Left cardiac atrium (tissue), 4 donors: ENCODE measurements at regions not wholly inside any gene's neighbourhood (a gene's known extent, or its start where the extent isn't known, plus 50 kb on each side); places are given as distances from the start of the nearest gene placed in this dataset.
"Not testable (repeated sequence)": the region's sequence is repeated elsewhere in the genome, so short reads cannot be mapped to it uniquely, and the experiment has no call there.

Source experiments
- ATAC-seq, 2 donors: fragments of 200-7000 bp; cut with Tn5 transposase; one replicate each; pipeline ENCODE4 v1.9.1; 2020; ENCODE audit warnings: mild to moderate bottlenecking in 2 of 2, moderate library complexity in 2 of 2
- DNase-seq: peaks from one replicate; pipeline ENCODE4 v3.0.0-alpha.2; 2020
- intact Hi-C, 2 donors: fragments of 100-400 bp; cut with DNase I; formaldehyde crosslinking; loops; one replicate each; pipeline versions ENCODE4 v1.14.1 to v1.15.1; 2022 to 2023
- donor health status: DM: no; HTN: yes; CAD: no.
- donor health status: DM: no; HTN: yes; CAD: no; lungs with severe emphysema.
- donor health status: DM: yes; HTN: yes; CAD: no.
- donor health status: Dilated cardiomyopathy.

DNA sequence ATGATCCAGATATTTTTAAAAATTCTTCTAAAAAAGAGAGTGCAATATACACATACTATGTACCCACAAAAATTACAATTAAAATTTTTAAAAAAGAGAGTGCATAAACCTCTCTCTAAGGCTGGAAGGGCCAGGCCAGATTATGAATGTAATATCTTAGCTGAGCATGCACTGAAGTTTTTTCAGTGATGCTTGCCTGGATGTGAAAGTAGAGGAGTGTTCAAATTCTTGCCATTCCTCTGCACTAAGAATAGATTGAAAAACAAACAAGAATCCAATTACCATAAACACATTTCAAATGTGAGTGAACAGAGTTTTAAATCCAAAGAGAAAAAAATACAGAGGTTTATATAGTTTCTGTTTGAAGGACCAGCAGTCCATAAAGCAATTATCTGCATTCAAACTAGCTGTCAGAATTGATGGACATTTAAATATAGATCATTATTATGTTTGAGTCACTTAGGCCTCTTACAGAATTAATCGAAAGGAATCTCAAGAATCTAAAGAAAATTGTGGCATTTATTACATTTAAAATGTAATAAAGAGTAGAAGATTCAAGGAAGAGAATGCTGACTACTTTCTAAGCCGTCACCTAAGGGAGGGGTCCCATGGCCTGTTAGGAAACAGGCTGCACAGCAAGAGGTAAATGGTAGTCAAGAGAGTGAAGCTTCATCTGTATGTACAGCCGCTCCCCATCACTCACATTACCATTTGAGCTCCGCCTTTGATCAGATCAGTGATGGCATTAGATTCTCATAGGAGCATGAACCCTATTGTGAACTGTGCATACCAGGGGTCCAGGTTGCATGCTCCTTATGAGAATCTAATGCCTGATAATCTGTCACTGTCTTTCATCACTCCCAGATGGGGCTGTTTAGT is 159.3 kb upstream of the MDFIC2 start:
- intact Hi-C loops: no loop called here
- no peak for DNase-seq
- ATAC-seq: no peak

DNA sequence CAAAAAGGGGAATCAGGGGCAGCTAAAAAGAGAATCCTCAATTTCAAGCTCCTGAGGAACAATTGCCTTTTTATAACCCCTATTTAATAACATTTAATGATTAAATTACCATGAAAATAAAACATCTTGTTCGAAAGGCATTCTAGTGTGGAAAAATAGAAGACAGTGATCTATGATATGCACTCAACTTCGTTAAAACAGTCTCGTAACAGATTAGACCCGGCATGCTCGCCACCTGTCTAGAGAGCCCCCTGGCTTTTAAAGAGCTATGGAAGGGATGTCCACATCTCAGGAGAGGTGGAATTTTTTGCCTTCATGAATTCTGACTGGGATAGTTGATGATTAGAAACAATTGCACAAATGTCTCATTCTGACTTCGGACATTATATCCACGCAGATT is 153.7 kb upstream of the MDFIC2 start:
- no peak for DNase-seq
- intact Hi-C loops: no loop called here
- no peak for ATAC-seq

DNA sequence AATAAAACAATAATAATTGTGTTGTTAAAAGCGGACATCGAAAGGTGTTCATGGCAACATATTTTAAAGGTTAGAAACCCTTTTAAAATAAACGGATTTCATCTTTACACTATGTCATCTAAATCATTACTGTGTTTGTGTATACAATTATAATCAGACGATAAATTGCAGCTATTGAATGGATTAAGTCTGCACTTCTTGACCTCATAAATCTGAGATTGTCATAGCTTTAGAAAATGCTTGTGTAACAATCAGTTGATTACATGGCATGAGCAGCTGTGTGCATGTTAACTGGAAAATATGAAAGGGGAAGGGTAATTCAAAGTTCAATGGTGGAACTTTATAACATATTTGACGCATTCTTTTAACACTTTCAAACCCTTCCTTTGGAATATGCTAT is 152.4 kb upstream of the MDFIC2 start:
- DNase-seq (no peak), ATAC-seq (no peak)
- intact Hi-C loops: no loop called here

DNA sequence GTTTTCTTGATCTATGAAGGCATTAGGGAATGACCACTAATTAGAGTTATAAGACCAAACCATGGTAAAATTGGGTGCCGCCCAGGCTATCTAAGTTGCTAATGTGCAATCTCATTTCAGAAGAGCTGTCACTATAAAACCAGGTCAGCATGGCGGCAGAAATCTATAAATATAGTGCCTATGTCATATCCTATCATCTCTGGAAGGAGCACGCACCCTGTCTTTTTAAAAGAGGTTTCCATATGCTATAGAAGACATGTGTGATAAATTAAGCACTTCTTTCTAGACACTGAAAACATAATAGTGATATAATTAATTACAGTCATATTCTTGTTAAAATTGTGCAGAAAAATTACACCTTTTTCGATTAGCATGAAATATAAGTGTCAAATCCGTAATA is 152.0 kb upstream of the MDFIC2 start:
- ATAC-seq (no peak), DNase-seq (no peak)
- intact Hi-C loops: no loop called here

DNA sequence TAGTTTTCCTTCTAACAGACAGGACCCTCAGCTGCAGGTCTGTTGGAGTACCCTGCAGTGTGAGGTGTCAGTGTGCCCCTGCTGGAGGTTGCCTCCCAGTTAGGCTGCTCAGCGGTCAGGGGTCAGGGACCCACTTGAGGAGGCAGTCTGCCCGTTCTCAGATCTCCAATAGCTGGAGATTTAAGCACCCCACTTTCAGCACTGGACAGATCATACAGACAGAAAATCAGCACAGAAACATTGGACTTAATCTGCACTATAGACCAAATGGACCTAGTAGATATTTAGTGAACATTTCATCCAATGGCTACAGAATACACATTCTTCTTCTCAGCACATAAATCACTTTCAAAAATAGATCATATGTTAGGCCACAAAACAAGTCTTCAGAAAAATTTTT is 137.8 kb upstream of the MDFIC2 start:
- DNase-seq, intact Hi-C loops, ATAC-seq: not testable (repeated sequence)

DNA sequence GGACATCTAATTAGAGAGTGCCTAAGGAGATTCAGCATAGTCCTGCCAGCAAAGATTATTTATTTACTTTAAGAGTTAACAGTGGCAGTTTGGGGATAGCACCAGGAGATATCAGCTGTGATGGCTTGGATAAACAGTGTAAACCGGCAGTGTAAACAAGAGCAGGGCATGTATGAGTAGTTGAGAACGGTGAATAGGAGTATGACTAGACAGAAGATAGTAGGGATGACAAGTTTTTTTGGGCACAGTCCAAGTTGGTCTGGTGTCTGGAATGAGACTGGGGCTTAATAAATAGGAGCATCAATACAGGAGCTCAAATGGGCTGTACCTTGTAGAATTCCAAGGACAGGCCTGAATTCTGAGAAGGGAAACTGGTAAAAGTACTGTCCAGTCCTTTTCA is 123.0 kb upstream of the MDFIC2 start:
- DNase-seq, intact Hi-C loops, ATAC-seq: not testable (repeated sequence)

DNA sequence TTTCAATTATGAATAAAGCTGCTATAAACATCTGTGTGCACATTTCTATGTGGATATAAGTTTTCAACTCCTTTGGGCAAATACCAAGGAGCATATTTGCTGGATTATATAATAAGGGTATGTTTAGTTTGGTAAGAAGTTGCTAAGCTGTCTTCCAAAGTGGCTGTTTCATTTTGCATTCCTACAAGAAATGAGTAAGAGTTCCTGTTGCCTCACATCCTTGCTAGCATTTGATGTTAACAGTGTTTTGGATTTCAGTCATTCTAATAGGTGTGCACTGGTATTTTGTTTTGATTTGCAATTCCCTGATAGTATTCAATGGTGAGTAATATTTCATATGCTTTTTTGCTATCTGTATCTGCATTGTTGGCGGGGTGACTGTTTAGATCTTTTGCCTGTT is 120.7 kb upstream of the MDFIC2 start:
- ATAC-seq (no peak), DNase-seq (no peak)
- intact Hi-C loops: no loop called here

DNA sequence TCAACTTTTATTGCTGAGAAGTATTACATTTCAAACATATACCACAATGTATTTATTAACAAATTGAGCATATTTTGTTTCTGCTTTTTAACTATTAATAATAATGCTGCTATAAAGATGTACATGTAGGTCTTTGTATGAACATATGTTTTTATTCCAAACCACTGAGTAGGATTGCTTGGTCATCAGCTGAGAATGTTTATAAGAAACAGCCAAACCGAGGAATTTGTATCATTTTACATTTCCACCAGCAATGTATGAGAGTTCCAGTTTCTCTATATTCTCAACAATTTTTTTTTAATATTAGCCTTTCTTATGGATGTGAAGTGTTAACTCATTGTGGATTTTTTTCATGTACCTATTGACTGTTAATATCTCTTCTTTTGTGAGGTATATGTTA is 119.5 kb upstream of the MDFIC2 start:
- DNase-seq: no peak
- intact Hi-C loops: no loop called here
- no peak for ATAC-seq

DNA sequence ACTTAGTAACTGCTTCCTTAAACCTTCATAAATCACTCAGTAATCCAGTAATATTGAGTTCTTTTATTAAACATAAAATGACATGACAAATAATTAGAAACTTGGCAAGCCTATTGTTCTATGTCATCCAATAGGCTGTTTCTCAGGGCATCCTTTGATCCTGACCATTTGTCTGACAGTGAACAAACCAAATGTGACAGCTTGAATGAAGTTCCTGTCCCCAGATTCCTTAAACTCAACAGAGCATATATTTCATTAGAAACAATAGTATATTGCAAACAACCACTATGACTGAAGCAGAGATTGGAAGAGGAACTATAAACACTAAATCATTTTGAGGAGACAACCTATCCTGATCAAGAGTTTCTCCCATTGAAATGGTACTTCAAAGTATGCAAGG is 113.6 kb upstream of the MDFIC2 start:
- intact Hi-C loops: no loop called here
- no peak for ATAC-seq
- no peak for DNase-seq

DNA sequence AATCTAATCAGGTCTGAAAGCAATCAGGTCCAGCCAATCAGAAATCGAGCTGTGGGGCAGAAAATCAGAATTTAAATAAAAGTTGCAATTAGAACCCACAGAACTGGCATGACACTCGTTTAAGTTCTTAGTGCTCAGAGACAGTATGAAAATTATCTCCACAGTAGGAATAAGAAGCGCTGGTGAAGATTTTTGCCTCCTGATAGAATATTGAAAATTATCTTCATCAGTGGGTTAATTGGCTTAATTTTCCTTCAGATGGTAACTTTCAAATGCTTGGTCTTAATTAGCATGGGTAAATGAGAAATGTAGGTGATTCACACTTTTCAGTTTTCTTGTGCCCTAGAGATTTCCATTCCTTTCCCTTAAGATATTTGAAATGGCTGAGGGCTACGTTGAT is 109.1 kb upstream of the MDFIC2 start:
- no peak for ATAC-seq
- DNase-seq: no peak
- intact Hi-C loops: no loop called here

DNA sequence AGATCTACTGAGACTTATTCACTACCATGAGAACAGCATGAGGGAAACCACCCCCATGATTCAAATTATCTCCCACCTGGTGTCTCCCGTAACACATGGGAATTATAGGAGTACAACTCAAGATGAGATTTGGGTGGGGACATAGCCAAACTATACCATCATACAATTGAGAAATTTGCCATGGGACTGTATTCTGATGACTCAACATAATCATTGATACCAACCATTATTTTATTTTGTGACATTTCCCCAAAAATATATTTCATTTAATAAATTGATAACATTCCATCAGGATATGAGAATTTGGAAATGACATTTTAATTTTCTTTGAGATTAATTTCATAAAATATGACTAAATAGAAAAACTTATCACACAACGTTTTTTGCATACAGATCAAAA is 96.6 kb upstream of the MDFIC2 start:
- intact Hi-C loops: no loop called here
- ATAC-seq (no peak), DNase-seq (no peak)

DNA sequence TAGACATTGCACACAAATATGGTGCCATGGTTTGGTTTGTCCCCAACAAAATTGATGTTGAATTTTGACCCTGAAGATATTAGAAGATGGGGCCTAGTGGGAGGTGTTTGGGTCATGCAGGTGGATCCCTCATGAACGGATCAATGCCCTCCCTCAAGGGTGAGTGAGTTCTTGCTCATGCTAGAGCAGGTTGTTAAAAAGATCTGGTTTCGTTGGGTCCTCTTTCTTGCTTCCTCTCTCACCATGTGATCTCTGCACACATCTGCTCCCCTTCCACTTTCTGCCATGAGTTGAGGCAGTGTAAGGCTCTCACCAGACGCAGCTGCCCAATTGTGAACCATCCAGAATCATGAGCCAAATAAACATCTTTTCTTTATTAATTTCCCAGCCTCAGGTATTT is 87.8 kb upstream of the MDFIC2 start:
- intact Hi-C loops: no loop called here
- ATAC-seq (no peak), DNase-seq (no peak)

DNA sequence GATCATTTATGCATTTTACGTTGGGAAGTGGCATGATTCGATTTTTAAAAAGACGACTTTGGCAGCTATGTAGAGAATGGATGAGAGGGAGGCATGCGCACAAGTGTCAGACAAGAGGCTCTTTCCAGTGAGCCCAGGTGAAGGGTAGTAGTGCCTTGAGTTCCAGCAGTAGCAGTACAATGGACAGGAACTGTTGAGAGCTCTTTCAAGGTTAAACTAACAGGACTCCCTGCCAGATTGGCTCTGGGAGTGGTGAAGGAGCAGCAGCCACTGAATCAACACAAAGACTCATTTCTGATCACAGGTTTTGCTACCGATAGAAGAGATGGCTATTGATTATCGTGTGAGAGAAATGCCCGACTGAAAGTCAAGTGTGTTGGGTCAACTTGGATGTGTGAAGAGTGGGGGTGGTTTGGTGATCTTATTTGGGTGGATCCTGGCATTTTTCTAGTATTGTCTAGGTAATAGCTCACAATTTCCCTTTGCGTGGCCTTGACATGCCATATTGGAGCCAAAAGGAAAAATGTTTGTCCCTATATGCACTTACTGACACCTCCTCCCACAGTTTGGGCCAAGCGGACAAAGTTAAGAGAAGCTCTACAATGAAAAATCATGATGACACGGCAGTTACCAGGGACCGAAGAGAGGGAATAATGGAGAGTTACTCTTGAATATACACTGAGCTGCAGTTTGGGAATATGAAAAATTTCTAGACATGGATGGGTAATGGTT is 81.6 kb upstream of the MDFIC2 start:
- intact Hi-C loops: no loop called here

DNA sequence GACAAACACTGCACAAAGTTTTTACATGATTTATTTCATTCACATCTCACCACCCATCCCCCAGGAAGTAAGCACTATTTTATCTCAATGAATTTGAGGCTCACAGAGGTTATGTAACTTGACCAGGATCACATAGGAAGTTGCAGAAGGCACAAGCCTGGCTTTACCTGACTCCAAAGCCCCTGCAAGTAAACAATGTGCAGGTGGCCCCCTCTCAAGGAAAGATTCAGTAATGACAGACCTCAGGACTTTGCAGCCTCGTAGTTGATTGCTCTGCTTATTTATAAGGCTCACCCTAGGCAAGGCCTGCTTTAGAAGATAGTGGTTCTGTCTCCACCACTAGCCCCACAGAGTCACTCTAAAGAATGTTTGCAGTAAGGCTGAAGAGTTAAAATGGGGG is 79.8 kb upstream of the MDFIC2 start:
- intact Hi-C loops: no loop called here
- ATAC-seq: no peak
- no peak for DNase-seq

More for the DNA sequence above, 81.6 kb upstream of the MDFIC2 start:
- ATAC-seq (no peak), DNase-seq (no peak)

DNA sequence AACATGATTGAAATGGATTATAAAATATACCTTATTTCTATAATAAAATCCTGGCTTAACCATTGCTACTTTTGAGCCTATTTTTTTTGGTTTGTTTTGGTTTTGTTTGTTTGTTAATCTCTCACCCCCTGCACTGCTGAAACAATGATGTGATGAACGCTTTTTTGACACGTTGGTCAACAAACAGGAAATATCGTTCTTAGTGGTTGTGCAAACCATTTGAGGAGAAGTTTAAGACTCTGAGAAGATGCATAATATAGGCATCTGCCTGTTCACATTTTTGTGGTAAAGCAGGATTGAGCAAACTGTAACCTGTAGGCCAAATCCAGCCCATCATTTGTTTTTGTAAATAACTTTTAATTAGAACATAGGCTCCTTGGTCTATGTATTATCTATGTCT is 75.5 kb upstream of the MDFIC2 start:
- ATAC-seq: no peak
- intact Hi-C loops: no loop called here
- DNase-seq: no peak

DNA sequence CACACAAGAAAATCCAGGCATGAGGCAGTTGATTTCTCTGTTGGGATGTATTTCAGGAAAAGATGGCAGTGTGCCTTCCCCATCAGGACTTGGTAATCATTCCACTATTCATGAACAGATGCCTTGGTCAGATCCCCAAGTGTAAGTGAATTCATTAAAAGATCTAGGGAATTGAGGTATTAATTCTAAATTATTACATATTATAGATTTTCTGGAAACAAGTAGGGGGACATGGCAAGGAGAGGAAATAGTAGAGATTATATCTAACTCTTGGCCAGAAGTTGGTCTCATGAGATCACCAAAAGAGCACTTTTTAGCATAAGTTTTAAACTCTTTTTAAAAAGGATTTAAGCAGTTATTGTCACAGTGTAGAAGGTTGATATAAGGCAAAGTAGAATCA is 74.4 kb upstream of the MDFIC2 start:
- no peak for ATAC-seq
- DNase-seq: no peak
- intact Hi-C loops: no loop called here

DNA sequence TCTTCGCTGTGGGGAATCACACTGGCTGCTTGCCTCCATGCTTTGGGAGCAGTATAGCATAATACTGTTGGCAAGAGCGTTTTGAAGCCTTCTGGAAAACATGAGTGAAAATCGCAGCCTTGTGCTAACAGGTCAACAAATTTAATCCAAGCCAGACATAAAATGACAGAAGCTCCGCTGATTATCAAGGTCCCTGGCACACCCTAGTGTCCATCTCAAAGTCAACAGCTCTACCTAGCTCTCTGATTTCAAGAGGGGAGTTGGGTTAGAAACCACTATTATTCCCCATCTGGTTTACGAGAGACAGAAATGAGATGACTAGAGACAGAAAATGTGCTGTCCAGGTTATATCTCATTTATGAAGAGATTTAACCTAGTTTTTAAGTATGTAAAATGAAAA is 73.6 kb upstream of the MDFIC2 start:
- DNase-seq (no peak), ATAC-seq (no peak)
- intact Hi-C loops: no loop called here

DNA sequence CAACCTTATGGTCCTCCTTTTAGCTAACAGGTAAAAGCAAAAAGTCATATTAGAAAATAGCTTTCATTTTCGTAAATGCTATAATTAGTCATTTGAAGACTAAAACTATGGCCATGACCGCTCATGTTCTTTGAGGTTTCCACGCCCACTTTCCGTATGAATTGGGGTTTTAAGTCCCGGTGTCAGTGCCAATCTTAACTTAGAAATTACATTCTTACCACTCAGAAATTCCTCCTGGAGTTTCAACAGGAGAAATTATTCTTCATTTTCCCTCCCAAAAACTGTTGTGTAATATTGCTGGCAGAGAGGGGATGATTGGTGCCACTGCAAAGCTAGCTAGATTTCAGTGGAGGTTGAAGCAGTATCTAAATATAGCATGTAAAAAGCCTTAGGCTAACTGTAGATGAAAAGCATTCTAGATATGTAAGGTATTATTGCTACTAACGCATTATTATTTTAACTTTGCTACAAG is 71.0 kb upstream of the MDFIC2 start:
- intact Hi-C loops: no loop called here
- ATAC-seq: peak; percentile 47 to 76
- no peak for DNase-seq

DNA sequence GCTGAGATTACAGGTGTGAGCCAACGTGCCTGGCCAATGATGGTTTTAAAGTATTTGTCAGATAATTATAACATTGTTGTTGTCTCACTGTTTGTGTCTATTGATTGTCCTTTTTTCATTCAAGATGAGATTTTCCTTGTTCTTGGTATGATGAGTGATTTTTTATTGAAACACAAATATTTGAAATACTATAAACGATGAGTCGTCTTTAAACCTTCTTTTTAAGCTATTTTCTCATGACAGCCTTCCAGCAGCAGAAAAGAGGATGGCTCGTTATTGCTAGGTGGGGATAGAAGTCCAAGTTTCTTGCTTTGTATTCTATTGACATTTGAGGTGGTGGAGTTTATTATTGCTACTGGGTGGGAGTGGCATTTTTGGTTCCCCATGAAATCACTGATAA is 61.7 kb upstream of the MDFIC2 start:
- intact Hi-C loops: no loop called here
- ATAC-seq: no peak
- DNase-seq: no peak
